CD4-positive, alpha-beta T cell treated with Interleukin-15 for 4 hours (primary cell): ENCODE measurements at regions not wholly inside any gene's neighbourhood (a gene's known extent, or its start where the extent isn't known, plus 50 kb on each side); places are given as distances from the start of the nearest gene placed in this dataset.
"Not testable (repeated sequence)": the region's sequence is repeated elsewhere in the genome, so short reads cannot be mapped to it uniquely, and the experiment has no call there.

Experiments used
- DNase-seq: peaks from one replicate; pipeline ENCODE4 v3.0.0-alpha.2; 2020; ENCODE audit warnings: low spot score

- DNase-seq: no peak
These were observed 530.2 kb upstream of the MAN1A1 start for GRCh38 chr6:119879731-119880130.

GRCh38 chr6:119874381-119874780, 524.8 kb upstream of the MAN1A1 start:
- no peak for DNase-seq

GRCh38 chr6:119873107-119873506, 523.5 kb upstream of the MAN1A1 start:
- no peak for DNase-seq

GRCh38 chr6:119871520-119871919, 522.0 kb upstream of the MAN1A1 start:
- no peak for DNase-seq

- no peak for DNase-seq
These were observed 516.1 kb upstream of the MAN1A1 start for GRCh38 chr6:119865466-119866350.

GRCh38 chr6:119862719-119863118, 513.2 kb upstream of the MAN1A1 start:
- DNase-seq: no peak

- no peak for DNase-seq
These were observed 509.3 kb upstream of the MAN1A1 start for GRCh38 chr6:119858901-119859300.

- peak; percentile 17 for DNase-seq
These were observed 506.6 kb upstream of the MAN1A1 start for GRCh38 chr6:119856136-119856535.

- no peak for DNase-seq
These were observed 499.1 kb upstream of the MAN1A1 start for GRCh38 chr6:119848696-119849095.

GRCh38 chr6:119845161-119845560, 495.6 kb upstream of the MAN1A1 start:
- no peak for DNase-seq

GRCh38 chr6:119844387-119844786, 494.8 kb upstream of the MAN1A1 start:
- no peak for DNase-seq

GRCh38 chr6:119842191-119842590, 492.6 kb upstream of the MAN1A1 start:
- DNase-seq: no peak

- no peak for DNase-seq
These were observed 488.5 kb upstream of the MAN1A1 start for GRCh38 chr6:119838043-119838442.

- DNase-seq: no peak
These were observed 484.9 kb upstream of the MAN1A1 start for GRCh38 chr6:119834418-119834817.

GRCh38 chr6:119832411-119832810, 482.9 kb upstream of the MAN1A1 start:
- DNase-seq: no peak

GRCh38 chr6:119830494-119831295, 481.1 kb upstream of the MAN1A1 start:
- DNase-seq: no peak

GRCh38 chr6:119830069-119830468, 480.5 kb upstream of the MAN1A1 start:
- no peak for DNase-seq

GRCh38 chr6:119829499-119829898, 479.9 kb upstream of the MAN1A1 start:
- DNase-seq: not testable (repeated sequence)

- no peak for DNase-seq
These were observed 479.4 kb upstream of the MAN1A1 start for GRCh38 chr6:119829006-119829405.

GRCh38 chr6:119821380-119821779, 471.8 kb upstream of the MAN1A1 start:
- no peak for DNase-seq

- no peak for DNase-seq
These were observed 469.3 kb upstream of the MAN1A1 start for GRCh38 chr6:119818876-119819275.

GRCh38 chr6:119814609-119815400, 465.2 kb upstream of the MAN1A1 start:
- no peak for DNase-seq
